ENCODE measurements at regions not wholly inside any gene's neighbourhood (a gene's known extent, or its start where the extent isn't known, plus 50 kb on each side); places are given as distances from the start of the nearest gene placed in this dataset.
"Not testable (repeated sequence)": the region's sequence is repeated elsewhere in the genome, so short reads cannot be mapped to it uniquely, and the experiment has no call there.

GRCh38 chr4:171002246-171002645 lies 811.0 kb upstream of the GALNTL6 start:
- no peak for DNase-seq (ENCODE audit: low spot score)

GRCh38 chr4:170990989-170991589 lies 822.1 kb upstream of the GALNTL6 start:
- DNase-seq (ENCODE audit: low spot score) = no peak

GRCh38 chr4:170988446-170988845 lies 824.8 kb upstream of the GALNTL6 start:
- DNase-seq (ENCODE audit: low spot score) = no peak

GRCh38 chr4:170979736-170980135 lies 833.5 kb upstream of the GALNTL6 start:
- no peak for DNase-seq (ENCODE audit: low spot score)

GRCh38 chr4:170978990-170979389 lies 834.2 kb upstream of the GALNTL6 start:
- DNase-seq (ENCODE audit: low spot score) = no peak

- no peak for DNase-seq (ENCODE audit: low spot score)
These were observed 859.3 kb upstream of the AADAT start for GRCh38 chr4:170949084-170949483.

GRCh38 chr4:170940043-170940724 lies 850.4 kb upstream of the AADAT start:
- DNase-seq (ENCODE audit: low spot score) = no peak

GRCh38 chr4:170938588-170938987 lies 848.8 kb upstream of the AADAT start:
- no peak for DNase-seq (ENCODE audit: low spot score)

- no peak for DNase-seq (ENCODE audit: low spot score)
These were observed 841.6 kb upstream of the AADAT start for GRCh38 chr4:170931321-170931720.

- no peak for DNase-seq (ENCODE audit: low spot score)
These were observed 798.9 kb upstream of the AADAT start for GRCh38 chr4:170888660-170889059.

- DNase-seq (ENCODE audit: low spot score) = no peak
These were observed 797.6 kb upstream of the AADAT start for GRCh38 chr4:170887396-170887795.

- no peak for DNase-seq (ENCODE audit: low spot score)
These were observed 795.3 kb upstream of the AADAT start for GRCh38 chr4:170884969-170885570.

- not testable (repeated sequence) for DNase-seq (ENCODE audit: low spot score)
These were observed 791.9 kb upstream of the AADAT start for GRCh38 chr4:170881646-170882045.

- no peak for DNase-seq (ENCODE audit: low spot score)
These were observed 786.1 kb upstream of the AADAT start for GRCh38 chr4:170875868-170876267.

- no peak for DNase-seq (ENCODE audit: low spot score)
These were observed 783.0 kb upstream of the AADAT start for GRCh38 chr4:170872794-170873193.

- DNase-seq (ENCODE audit: low spot score) = no peak
These were observed 778.4 kb upstream of the AADAT start for GRCh38 chr4:170868170-170868569.

- no peak for DNase-seq (ENCODE audit: low spot score)
These were observed 764.3 kb upstream of the AADAT start for GRCh38 chr4:170854097-170854496.

GRCh38 chr4:170853422-170854021 lies 763.8 kb upstream of the AADAT start:
- DNase-seq (ENCODE audit: low spot score) = no peak

- DNase-seq (ENCODE audit: low spot score) = no peak
These were observed 760.2 kb upstream of the AADAT start for GRCh38 chr4:170849969-170850368.

GRCh38 chr4:170827562-170828274 lies 738.0 kb upstream of the AADAT start:
- no peak for DNase-seq (ENCODE audit: low spot score)

- no peak for DNase-seq (ENCODE audit: low spot score)
These were observed 729.0 kb upstream of the AADAT start for GRCh38 chr4:170818786-170819185.

- no peak for DNase-seq (ENCODE audit: low spot score)
These were observed 715.6 kb upstream of the AADAT start for GRCh38 chr4:170805352-170805751.

- no peak for DNase-seq (ENCODE audit: low spot score)
These were observed 715.2 kb upstream of the AADAT start for GRCh38 chr4:170804930-170805329.
